Ishikawa (cell line): ENCODE measurements at regions not wholly inside any gene's neighbourhood (a gene's known extent, or its start where the extent isn't known, plus 50 kb on each side); places are given as distances from the start of the nearest gene placed in this dataset.

Source experiments
- CEBPB ChIP-seq: IDR thresholded peaks from 2 replicates; pipeline ENCODE4 v1.6.1; 2012
- CREB1 ChIP-seq: IDR thresholded peaks from 2 replicates; pipeline ENCODE4 v1.6.1; 2012; ENCODE audit warnings: low read depth
- EGR1 ChIP-seq: IDR thresholded peaks from 2 replicates; pipeline ENCODE4 v1.6.1; 2012
- EP300 ChIP-seq: IDR thresholded peaks from 2 replicates; pipeline ENCODE4 v1.6.1; 2012; ENCODE audit warnings: borderline replicate concordance
- FOXM1 ChIP-seq: IDR thresholded peaks from 2 replicates; pipeline ENCODE4 v1.6.1; 2012; ENCODE audit warnings: low read depth, borderline replicate concordance
- NFIC ChIP-seq: IDR thresholded peaks from 2 replicates; pipeline ENCODE4 v1.6.1; 2012
- RAD21 ChIP-seq: IDR thresholded peaks from 2 replicates; pipeline ENCODE4 v1.6.1; 2012; ENCODE audit warnings: low read depth
- REST ChIP-seq: IDR thresholded peaks from 2 replicates; pipeline ENCODE4 v1.6.1; 2012; ENCODE audit warnings: low read depth, mild to moderate bottlenecking
- TAF1 ChIP-seq: IDR thresholded peaks from 2 replicates; pipeline ENCODE4 v1.6.1; 2012; ENCODE audit warnings: low read depth, mild to moderate bottlenecking
- TCF12 ChIP-seq: IDR thresholded peaks from 2 replicates; pipeline ENCODE4 v1.6.1; 2012; ENCODE audit warnings: low read depth
- TEAD4 ChIP-seq: IDR thresholded peaks from 2 replicates; pipeline ENCODE4 v1.6.1; 2012
- YY1 ChIP-seq: IDR thresholded peaks from 2 replicates; pipeline ENCODE4 v1.6.1; 2012; ENCODE audit warnings: low read depth
- ZBTB7A ChIP-seq: IDR thresholded peaks from 2 replicates; pipeline ENCODE4 v1.6.1; 2012; ENCODE audit warnings: low read depth
- TF ChIP-seq, protein P1 (sequence below): IDR thresholded peaks from 2 replicates; pipeline ENCODE4 v1.6.1; 2012
- TF ChIP-seq, protein P2 (sequence below): IDR thresholded peaks from 2 replicates; pipeline ENCODE4 v1.6.1; 2012

DNA sequence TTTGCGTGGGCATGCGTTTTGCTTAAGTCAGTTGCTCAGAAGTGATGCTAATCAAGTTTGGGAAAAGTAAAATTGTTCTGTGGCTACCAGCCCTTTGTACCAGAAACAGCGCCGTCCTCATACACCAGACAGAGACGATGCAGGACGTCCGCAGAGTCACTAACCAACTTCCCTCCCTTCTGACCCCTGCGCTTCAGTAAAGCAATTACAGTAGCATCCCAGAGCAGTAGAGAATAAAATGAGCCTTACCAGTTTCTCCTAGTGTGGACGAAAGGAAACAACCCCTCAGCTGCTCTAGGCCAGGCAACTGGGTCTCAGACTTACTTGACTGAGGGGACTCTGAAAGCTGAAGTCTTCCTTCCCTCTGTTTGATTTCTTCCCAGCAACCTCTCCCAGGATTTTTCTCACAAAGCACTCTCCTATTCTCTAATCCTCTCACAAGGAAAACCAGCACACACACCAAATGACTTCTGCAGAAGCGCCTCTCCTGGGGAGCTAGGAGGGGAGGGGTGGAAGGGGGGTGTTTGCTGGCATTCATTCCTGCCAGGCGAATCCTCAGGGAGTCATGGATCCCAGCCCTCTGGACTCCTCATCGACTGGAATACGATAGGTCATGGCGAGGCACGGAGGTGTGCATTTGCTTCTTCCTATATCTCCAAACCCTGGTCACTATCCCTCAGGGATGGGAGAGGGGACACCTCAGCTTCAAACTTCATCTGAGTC is 56.0 kb upstream of the MID1 start:
- TF ChIP-seq CREB1, result no peak

DNA sequence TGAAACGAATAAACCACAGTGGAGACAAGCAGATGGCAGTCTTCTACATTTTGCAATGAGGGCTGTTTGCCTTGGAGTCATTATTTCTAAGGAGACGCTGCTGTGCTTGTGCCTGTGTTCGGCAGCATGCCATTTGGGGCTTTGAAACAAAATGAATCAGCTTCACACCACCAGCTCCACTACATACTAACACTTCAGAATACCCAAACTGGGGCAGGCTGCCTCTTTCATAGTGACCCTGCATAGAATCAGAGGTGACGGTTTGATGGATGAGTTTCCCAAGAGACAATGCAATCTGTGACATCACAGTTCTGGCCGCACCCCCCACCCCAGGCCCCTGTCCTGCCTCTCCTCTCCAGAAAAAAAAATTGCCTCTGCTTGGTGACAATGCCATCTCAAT is 57.1 kb upstream of the MID1 start:
- no peak for TF ChIP-seq EGR1

DNA sequence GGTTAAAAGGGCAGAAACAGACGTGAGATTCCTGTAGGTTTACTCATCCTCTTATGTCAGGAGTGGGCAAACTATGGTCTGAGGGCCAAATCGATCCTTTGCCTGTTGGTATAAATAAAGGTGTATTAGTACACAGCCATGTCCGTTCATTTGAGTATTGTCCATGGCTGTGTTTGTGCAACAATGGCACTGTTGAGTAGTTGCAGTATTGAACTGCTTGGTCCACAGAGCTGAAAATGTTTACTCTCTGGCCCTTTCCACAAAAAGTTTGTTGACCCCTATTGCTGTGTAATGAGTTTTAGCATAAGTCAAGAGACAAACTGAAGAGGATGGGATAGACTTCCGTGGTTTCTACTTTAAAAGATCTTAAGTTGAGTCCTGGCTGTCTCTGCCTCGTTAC is 59.0 kb upstream of the MID1 start:
- TF ChIP-seq EGR1 (no peak), CREB1 (no peak), TCF12 (no peak), ZBTB7A (no peak), NFIC (no peak), TAF1 (no peak), RAD21 (no peak), EP300 (no peak), FOXM1 (no peak), TEAD4 (no peak), CEBPB (no peak), YY1 (no peak), REST (no peak)
- TF ChIP-seq, protein P1, sequence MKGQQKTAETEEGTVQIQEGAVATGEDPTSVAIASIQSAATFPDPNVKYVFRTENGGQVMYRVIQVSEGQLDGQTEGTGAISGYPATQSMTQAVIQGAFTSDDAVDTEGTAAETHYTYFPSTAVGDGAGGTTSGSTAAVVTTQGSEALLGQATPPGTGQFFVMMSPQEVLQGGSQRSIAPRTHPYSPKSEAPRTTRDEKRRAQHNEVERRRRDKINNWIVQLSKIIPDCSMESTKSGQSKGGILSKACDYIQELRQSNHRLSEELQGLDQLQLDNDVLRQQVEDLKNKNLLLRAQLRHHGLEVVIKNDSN, result no peak
- TF ChIP-seq, protein P2, sequence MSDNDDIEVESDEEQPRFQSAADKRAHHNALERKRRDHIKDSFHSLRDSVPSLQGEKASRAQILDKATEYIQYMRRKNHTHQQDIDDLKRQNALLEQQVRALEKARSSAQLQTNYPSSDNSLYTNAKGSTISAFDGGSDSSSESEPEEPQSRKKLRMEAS, result no peak

- no peak for TF ChIP-seq CEBPB
- no peak for TF ChIP-seq REST
- TF ChIP-seq CREB1, result no peak
- no peak for TF ChIP-seq TCF12
- TF ChIP-seq, protein P2, result no peak
- TF ChIP-seq YY1, result no peak
- no peak for TF ChIP-seq EGR1
- TF ChIP-seq FOXM1, result no peak
- TF ChIP-seq, protein P1, result no peak
- TF ChIP-seq EP300, result no peak
- no peak for TF ChIP-seq TAF1
- TF ChIP-seq NFIC, result no peak
- TF ChIP-seq RAD21, result no peak
- TF ChIP-seq TEAD4, result no peak
Measured at GRCh38 chrX:10681167-10681566, 60.8 kb upstream of the MID1 start.

- TF ChIP-seq ZBTB7A (no peak), CREB1 (no peak), TAF1 (no peak), YY1 (no peak), EGR1 (no peak), CEBPB (no peak)
Measured at GRCh38 chrX:10685923-10686595, 65.7 kb upstream of the MID1 start.

GRCh38 chrX:10697616-10698317 is 77.4 kb upstream of the MID1 start:
- TF ChIP-seq CEBPB, result no peak
- no peak for TF ChIP-seq EGR1
- no peak for TF ChIP-seq YY1
- no peak for TF ChIP-seq RAD21
- no peak for TF ChIP-seq ZBTB7A
- no peak for TF ChIP-seq NFIC
- TF ChIP-seq CREB1, result no peak
- no peak for TF ChIP-seq TAF1
- no peak for TF ChIP-seq TCF12
- no peak for TF ChIP-seq TEAD4
- TF ChIP-seq FOXM1, result no peak
- no peak for TF ChIP-seq EP300
- TF ChIP-seq, protein P2, result no peak
- no peak for TF ChIP-seq REST
- TF ChIP-seq, protein P1, result no peak
